ENCODE measurements at regions not wholly inside any gene's neighbourhood (a gene's known extent, or its start where the extent isn't known, plus 50 kb on each side); places are given as distances from the start of the nearest gene placed in this dataset.

DNA sequence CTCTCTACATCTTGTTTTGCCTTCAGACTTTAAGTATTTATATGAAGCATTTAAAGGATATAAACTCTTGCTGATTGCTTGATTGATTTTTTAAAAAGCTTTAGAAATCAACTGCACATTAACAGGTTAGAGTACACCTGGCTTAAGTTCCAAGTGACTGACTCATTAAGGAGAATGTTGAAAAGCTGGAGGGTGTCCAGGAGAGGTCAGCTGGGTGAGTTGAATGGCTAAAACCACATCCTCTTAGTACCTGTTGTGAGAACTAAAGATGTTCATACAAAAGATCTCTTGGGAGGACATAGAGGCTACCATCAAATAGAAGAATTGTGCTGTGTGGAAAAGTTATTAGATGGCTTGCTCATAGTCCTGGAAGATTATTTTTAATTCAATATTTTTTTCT lies 206.8 kb downstream of the TXNL1 start:
- TF ChIP-seq CTCF (IDR thresholded peaks at IDR 0.05; ENCODE audit: low read length) (no peak), EZH2 (IDR thresholded peaks at IDR 0.05; ENCODE audit: borderline replicate concordance, low read length) (no peak)

All from OCI-LY1 (cell line).